ENCODE measurements at regions not wholly inside any gene's neighbourhood (a gene's known extent, or its start where the extent isn't known, plus 50 kb on each side); places are given as distances from the start of the nearest gene placed in this dataset.

DNA sequence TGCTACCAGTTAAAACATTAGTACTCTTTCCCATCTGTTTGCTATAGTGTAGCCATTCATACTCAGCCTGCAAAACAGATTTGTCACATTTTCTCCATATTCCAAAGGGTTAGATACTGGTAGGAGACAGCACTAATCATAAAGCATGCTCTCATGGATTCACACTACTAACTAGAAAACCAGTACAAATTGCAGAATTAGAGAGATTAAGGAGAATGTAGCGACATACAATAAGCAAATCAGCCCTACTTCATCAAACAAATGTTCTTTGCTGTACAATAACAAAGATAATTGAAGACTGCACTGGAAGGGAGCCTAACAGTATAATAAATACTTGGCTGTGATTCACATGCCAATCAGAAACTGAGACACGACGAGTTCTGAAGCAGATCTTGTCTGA, 368.0 kb upstream of the PRMT6 start:
- no peak for FAIRE-seq
- WGBS (ENCODE audit: insufficient coverage, insufficient replicate concordance, low lambda C conversion rate, missing lambda C conversion rate): 4% methylated on average over 3 of the region's 3 CpGs
- BruUV-seq (replicated peaks): no TSS peak
- no peak for ATAC-seq
- SMC1A ChIA-PET (ENCODE audit: uncharacterized antibody, unreplicated experiment): no interaction called here
- no peaks in the 10 kb centered on the region for H3K9me3 ChIP-seq (replicated peaks; ENCODE audit: control insufficient read depth, insufficient read depth, low read length)
- no peaks in the 10 kb centered on the region for H3K4me1 ChIP-seq (ENCODE audit: control insufficient read depth, insufficient read depth, low read length)
- TF ChIP-seq, protein P1, sequence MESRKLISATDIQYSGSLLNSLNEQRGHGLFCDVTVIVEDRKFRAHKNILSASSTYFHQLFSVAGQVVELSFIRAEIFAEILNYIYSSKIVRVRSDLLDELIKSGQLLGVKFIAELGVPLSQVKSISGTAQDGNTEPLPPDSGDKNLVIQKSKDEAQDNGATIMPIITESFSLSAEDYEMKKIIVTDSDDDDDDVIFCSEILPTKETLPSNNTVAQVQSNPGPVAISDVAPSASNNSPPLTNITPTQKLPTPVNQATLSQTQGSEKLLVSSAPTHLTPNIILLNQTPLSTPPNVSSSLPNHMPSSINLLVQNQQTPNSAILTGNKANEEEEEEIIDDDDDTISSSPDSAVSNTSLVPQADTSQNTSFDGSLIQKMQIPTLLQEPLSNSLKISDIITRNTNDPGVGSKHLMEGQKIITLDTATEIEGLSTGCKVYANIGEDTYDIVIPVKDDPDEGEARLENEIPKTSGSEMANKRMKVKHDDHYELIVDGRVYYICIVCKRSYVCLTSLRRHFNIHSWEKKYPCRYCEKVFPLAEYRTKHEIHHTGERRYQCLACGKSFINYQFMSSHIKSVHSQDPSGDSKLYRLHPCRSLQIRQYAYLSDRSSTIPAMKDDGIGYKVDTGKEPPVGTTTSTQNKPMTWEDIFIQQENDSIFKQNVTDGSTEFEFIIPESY (IDR thresholded peaks at IDR 0.05): no peak
- TF ChIP-seq FOXM1 (IDR thresholded peaks at IDR 0.05; ENCODE audit: low read depth, low read length) (no peak), CBX5 (IDR thresholded peaks at IDR 0.05; ENCODE audit: low read depth) (no peak), LARP7 (IDR thresholded peaks at IDR 0.05) (no peak), WRNIP1 (IDR thresholded peaks at IDR 0.05; ENCODE audit: borderline replicate concordance, low read depth, low read length) (no peak), SIX5 (IDR thresholded peaks at IDR 0.05; ENCODE audit: low read depth, low read length, severe bottlenecking) (no peak), NR2C1 (IDR thresholded peaks at IDR 0.05) (no peak), MEF2A (IDR thresholded peaks at IDR 0.05; ENCODE audit: insufficient read depth, low read depth, low read length) (no peak), ZNF24 (IDR thresholded peaks at IDR 0.05) (no peak)
- TF ChIP-seq, protein P2, sequence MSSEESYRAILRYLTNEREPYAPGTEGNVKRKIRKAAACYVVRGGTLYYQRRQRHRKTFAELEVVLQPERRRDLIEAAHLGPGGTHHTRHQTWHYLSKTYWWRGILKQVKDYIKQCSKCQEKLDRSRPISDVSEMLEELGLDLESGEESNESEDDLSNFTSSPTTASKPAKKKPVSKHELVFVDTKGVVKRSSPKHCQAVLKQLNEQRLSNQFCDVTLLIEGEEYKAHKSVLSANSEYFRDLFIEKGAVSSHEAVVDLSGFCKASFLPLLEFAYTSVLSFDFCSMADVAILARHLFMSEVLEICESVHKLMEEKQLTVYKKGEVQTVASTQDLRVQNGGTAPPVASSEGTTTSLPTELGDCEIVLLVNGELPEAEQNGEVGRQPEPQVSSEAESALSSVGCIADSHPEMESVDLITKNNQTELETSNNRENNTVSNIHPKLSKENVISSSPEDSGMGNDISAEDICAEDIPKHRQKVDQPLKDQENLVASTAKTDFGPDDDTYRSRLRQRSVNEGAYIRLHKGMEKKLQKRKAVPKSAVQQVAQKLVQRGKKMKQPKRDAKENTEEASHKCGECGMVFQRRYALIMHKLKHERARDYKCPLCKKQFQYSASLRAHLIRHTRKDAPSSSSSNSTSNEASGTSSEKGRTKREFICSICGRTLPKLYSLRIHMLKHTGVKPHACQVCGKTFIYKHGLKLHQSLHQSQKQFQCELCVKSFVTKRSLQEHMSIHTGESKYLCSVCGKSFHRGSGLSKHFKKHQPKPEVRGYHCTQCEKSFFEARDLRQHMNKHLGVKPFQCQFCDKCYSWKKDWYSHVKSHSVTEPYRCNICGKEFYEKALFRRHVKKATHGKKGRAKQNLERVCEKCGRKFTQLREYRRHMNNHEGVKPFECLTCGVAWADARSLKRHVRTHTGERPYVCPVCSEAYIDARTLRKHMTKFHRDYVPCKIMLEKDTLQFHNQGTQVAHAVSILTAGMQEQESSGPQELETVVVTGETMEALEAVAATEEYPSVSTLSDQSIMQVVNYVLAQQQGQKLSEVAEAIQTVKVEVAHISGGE (CRISPR knock-in tag; IDR thresholded peaks at IDR 0.05): no peak
- TF ChIP-seq, protein P3, sequence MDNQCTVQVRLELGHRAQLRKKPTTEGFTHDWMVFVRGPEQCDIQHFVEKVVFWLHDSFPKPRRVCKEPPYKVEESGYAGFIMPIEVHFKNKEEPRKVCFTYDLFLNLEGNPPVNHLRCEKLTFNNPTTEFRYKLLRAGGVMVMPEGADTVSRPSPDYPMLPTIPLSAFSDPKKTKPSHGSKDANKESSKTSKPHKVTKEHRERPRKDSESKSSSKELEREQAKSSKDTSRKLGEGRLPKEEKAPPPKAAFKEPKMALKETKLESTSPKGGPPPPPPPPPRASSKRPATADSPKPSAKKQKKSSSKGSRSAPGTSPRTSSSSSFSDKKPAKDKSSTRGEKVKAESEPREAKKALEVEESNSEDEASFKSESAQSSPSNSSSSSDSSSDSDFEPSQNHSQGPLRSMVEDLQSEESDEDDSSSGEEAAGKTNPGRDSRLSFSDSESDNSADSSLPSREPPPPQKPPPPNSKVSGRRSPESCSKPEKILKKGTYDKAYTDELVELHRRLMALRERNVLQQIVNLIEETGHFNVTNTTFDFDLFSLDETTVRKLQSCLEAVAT (IDR thresholded peaks at IDR 0.05): no peak
- TF ChIP-seq, protein P4, sequence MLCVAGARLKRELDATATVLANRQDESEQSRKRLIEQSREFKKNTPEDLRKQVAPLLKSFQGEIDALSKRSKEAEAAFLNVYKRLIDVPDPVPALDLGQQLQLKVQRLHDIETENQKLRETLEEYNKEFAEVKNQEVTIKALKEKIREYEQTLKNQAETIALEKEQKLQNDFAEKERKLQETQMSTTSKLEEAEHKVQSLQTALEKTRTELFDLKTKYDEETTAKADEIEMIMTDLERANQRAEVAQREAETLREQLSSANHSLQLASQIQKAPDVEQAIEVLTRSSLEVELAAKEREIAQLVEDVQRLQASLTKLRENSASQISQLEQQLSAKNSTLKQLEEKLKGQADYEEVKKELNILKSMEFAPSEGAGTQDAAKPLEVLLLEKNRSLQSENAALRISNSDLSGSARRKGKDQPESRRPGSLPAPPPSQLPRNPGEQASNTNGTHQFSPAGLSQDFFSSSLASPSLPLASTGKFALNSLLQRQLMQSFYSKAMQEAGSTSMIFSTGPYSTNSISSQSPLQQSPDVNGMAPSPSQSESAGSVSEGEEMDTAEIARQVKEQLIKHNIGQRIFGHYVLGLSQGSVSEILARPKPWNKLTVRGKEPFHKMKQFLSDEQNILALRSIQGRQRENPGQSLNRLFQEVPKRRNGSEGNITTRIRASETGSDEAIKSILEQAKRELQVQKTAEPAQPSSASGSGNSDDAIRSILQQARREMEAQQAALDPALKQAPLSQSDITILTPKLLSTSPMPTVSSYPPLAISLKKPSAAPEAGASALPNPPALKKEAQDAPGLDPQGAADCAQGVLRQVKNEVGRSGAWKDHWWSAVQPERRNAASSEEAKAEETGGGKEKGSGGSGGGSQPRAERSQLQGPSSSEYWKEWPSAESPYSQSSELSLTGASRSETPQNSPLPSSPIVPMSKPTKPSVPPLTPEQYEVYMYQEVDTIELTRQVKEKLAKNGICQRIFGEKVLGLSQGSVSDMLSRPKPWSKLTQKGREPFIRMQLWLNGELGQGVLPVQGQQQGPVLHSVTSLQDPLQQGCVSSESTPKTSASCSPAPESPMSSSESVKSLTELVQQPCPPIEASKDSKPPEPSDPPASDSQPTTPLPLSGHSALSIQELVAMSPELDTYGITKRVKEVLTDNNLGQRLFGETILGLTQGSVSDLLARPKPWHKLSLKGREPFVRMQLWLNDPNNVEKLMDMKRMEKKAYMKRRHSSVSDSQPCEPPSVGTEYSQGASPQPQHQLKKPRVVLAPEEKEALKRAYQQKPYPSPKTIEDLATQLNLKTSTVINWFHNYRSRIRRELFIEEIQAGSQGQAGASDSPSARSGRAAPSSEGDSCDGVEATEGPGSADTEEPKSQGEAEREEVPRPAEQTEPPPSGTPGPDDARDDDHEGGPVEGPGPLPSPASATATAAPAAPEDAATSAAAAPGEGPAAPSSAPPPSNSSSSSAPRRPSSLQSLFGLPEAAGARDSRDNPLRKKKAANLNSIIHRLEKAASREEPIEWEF (IDR thresholded peaks at IDR 0.05; ENCODE audit: insufficient replicate concordance, low read depth, low read length): no peak
- H3K79me2 ChIP-seq (ENCODE audit: control insufficient read depth, insufficient read depth, low read length): no peaks in the 10 kb centered on the region
- intact Hi-C loops (cut with micrococcal nuclease; ENCODE audit: unreplicated experiment): no loop called here
- RAD21 ChIA-PET (ENCODE audit: unreplicated experiment): no interaction called here
- H3K4me2 ChIP-seq (ENCODE audit: control insufficient read depth, insufficient read depth): no peak overlapping the region
- DNase-seq (ENCODE audit: low read depth, low spot score): no peak
- CTCF ChIA-PET: no interaction called here
- H4K20me1 ChIP-seq (ENCODE audit: control insufficient read depth, insufficient read depth): no peaks in the 10 kb centered on the region
- H3K36me3 ChIP-seq (ENCODE audit: control insufficient read depth in 2 of 2, insufficient read depth in 2 of 2, low read length in 1 of 2): no peaks in the 10 kb centered on the region
- H3K4me3 ChIP-seq: no peak overlapping the region
- POLR2A ChIA-PET: no interaction called here
- no peak overlapping the region for H3K27ac ChIP-seq (ENCODE audit: control insufficient read depth, insufficient read depth)
- H3K9ac ChIP-seq (ENCODE audit: control insufficient read depth, insufficient read depth, low read length): no peak overlapping the region
- no peak overlapping the region for H2AFZ ChIP-seq (ENCODE audit: control insufficient read depth, low read depth, low read length)
- no peaks in the 10 kb centered on the region for H3K27me3 ChIP-seq (replicated peaks in 1 of 2; ENCODE audit: control insufficient read depth in 2 of 2, insufficient read depth in 2 of 2, low read length in 1 of 2)
- in situ Hi-C loops (cut with MboI): no loop called here

Data from GM12878 (cell line).